HG03520 (cell line): ENCODE measurements at regions not wholly inside any gene's neighbourhood (a gene's known extent, or its start where the extent isn't known, plus 50 kb on each side); places are given as distances from the start of the nearest gene placed in this dataset.
"Not testable (repeated sequence)": the region's sequence is repeated elsewhere in the genome, so short reads cannot be mapped to it uniquely, and the experiment has no call there.

Source experiments
- ATAC-seq: cut with Tn5 transposase; IDR thresholded peaks from one replicate; pipeline ENCODE4 v1.9.1; 2021; ENCODE audit warnings: mild to moderate bottlenecking, moderate library complexity; ENCODE audit not compliant: unreplicated experiment

- ATAC-seq, result no peak
These were observed 159.8 kb downstream of the CGGBP1 start for GRCh38 chr3:87898971-87899370.

GRCh38 chr3:87895983-87896382 is 162.8 kb downstream of the CGGBP1 start:
- ATAC-seq, result no peak

- no peak for ATAC-seq
These were observed 185.7 kb downstream of the CGGBP1 start for GRCh38 chr3:87873136-87873535.

- no peak for ATAC-seq
These were observed 191.8 kb downstream of the CGGBP1 start for GRCh38 chr3:87867001-87867400.

GRCh38 chr3:87856126-87856525 is 202.7 kb downstream of the CGGBP1 start:
- no peak for ATAC-seq

- no peak for ATAC-seq
These were observed 203.2 kb downstream of the CGGBP1 start for GRCh38 chr3:87855616-87856015.

- ATAC-seq, result no peak
These were observed 203.6 kb downstream of the CGGBP1 start for GRCh38 chr3:87855211-87855610.

- ATAC-seq, result no peak
These were observed 210.8 kb downstream of the CGGBP1 start for GRCh38 chr3:87848003-87848402.

- ATAC-seq, result no peak
These were observed 221.7 kb downstream of the CGGBP1 start for GRCh38 chr3:87837076-87837475.

- ATAC-seq, result no peak
These were observed 222.8 kb downstream of the CGGBP1 start for GRCh38 chr3:87836026-87836425.

- ATAC-seq, result no peak
These were observed 223.6 kb downstream of the CGGBP1 start for GRCh38 chr3:87835236-87835635.

GRCh38 chr3:87834327-87834726 is 224.5 kb downstream of the CGGBP1 start:
- ATAC-seq, result no peak

- no peak for ATAC-seq
These were observed 225.8 kb downstream of the CGGBP1 start for GRCh38 chr3:87833039-87833377.

- ATAC-seq, result no peak
These were observed 230.8 kb downstream of the CGGBP1 start for GRCh38 chr3:87828046-87828445.

GRCh38 chr3:87822563-87822962 is 236.2 kb downstream of the CGGBP1 start:
- ATAC-seq, result no peak

GRCh38 chr3:87813503-87813902 is 245.3 kb downstream of the CGGBP1 start:
- ATAC-seq, result not testable (repeated sequence)

GRCh38 chr3:87811953-87812352 is 246.9 kb downstream of the CGGBP1 start:
- ATAC-seq, result no peak

- ATAC-seq, result no peak
These were observed 248.3 kb downstream of the CGGBP1 start for GRCh38 chr3:87810452-87811016.

GRCh38 chr3:87805670-87806069 is 253.1 kb downstream of the CGGBP1 start:
- ATAC-seq, result peak; percentile 91

GRCh38 chr3:87801409-87801808 is 257.4 kb downstream of the CGGBP1 start:
- ATAC-seq, result no peak

- no peak for ATAC-seq
These were observed 258.3 kb downstream of the CGGBP1 start for GRCh38 chr3:87800516-87800915.

- no peak for ATAC-seq
These were observed 260.2 kb downstream of the CGGBP1 start for GRCh38 chr3:87798567-87798947.

GRCh38 chr3:87797872-87798566 is 260.8 kb downstream of the CGGBP1 start:
- ATAC-seq, result no peak
